K562 (cell line): ENCODE measurements at regions not wholly inside any gene's neighbourhood (a gene's known extent, or its start where the extent isn't known, plus 50 kb on each side); places are given as distances from the start of the nearest gene placed in this dataset.
A peak's percentile ranks its signal among the peaks of the same experiment; 100 is the strongest.

Experiments
- ATAC-seq: fragments of 200-7000 bp; cut with Tn5 transposase; 3 replicates; pipeline ENCODE4 v1.9.1; 2020; ENCODE audit warnings: moderate library complexity
- BruUV-seq: library from RNA; stranded (reverse); fragments of 400-500 nt; replicated peaks from 2 replicates; lab custom pipeline; 2021; lab: Mats Ljungman, UMichigan
- CTCF ChIA-PET: fragments of 300-600 bp; formaldehyde crosslinking; extraction: SDS; loops from one replicate; lab custom pipeline; 2021; ENCODE audit warnings: low intra/inter-chr PET ratio; lab: Yijun Ruan, JAX
- POLR2A ChIA-PET: fragments of 300-600, 350-650 bp; sonication (Branson Sonifier 250); formaldehyde crosslinking; extraction: SDS; loops from one replicate; lab custom pipeline; 2021; ENCODE audit warnings: antibody characterized with exemption, inconsistent platforms; lab: Yijun Ruan, JAX
- DNase-seq, 4 experiments: peaks; one replicate each; pipeline versions ENCODE4 v3.0.0 to v3.0.0-alpha.2; 2011 to 2018; ENCODE audit warnings: low spot score in 3 of 4, mixed read lengths in 3 of 4; ENCODE audit errors: extremely low read depth in 1 of 4
- FAIRE-seq: peaks from 2 replicates; lab custom pipeline; 2011; peaks lifted over from hg19 to GRCh38; lab: Jason Lieb, UNC
- H2AFZ ChIP-seq: 2 replicates; pipeline ENCODE4 v1.6.0; 2011; ENCODE audit warnings: low read depth, low read length, control low read depth, inconsistent platforms
- H3K27ac ChIP-seq: fragments of 200-600 bp; 3 replicates; pipeline ENCODE4 v1.8.0; 2011; ENCODE audit warnings: low read depth, mild to moderate bottlenecking, control low read depth, inconsistent platforms, low read length, moderate library complexity, mixed read lengths; ENCODE audit errors: extremely low read depth
- H3K27me3 ChIP-seq, 2 experiments: fragments of 300-600 bp in 1 of 2; 2 replicates in 1 of 2; 3 replicates in 1 of 2; pipeline versions ENCODE4 v1.6.0 to v1.8.0; 2011; ENCODE audit warnings: inconsistent platforms in 2 of 2, low read length in 2 of 2, mild to moderate bottlenecking in 1 of 2, mixed read lengths in 1 of 2, moderate library complexity in 1 of 2; ENCODE audit not compliant: control insufficient read depth in 2 of 2, insufficient read depth in 2 of 2
- H3K36me3 ChIP-seq: fragments of 300-600 bp; 3 replicates; pipeline ENCODE4 v1.8.0; 2011; ENCODE audit warnings: mild to moderate bottlenecking, low read length, inconsistent platforms; ENCODE audit not compliant: control insufficient read depth, insufficient read depth
- H3K4me1 ChIP-seq, 2 experiments: fragments of 200-600 bp in 1 of 2; replicated peaks in 1 of 2; 2 replicates in 1 of 2; 3 replicates in 1 of 2; pipeline versions ENCODE4 v1.5.1 to v1.8.0; 2011; ENCODE audit warnings: inconsistent platforms in 2 of 2, low read length in 2 of 2, mild to moderate bottlenecking in 1 of 2, mixed read lengths in 1 of 2, moderate library complexity in 1 of 2; ENCODE audit not compliant: control insufficient read depth in 2 of 2, insufficient read depth in 2 of 2
- H3K4me2 ChIP-seq: 2 replicates; pipeline ENCODE4 v1.6.1; 2011; ENCODE audit warnings: low read length, control low read depth, inconsistent platforms, mixed read lengths; ENCODE audit not compliant: insufficient read depth
- H3K4me3 ChIP-seq: fragments of 200-600 bp; sonication (generic), shearing (Covaris generic); 2 replicates; pipeline ENCODE4 v1.5.1; 2016; ENCODE audit warnings: control low read depth, inconsistent platforms
- H3K79me2 ChIP-seq: fragments of 200-600 bp; 3 replicates; pipeline ENCODE4 v1.8.0; 2011; ENCODE audit warnings: low read length, inconsistent platforms; ENCODE audit not compliant: control insufficient read depth, insufficient read depth
- H3K9ac ChIP-seq, 2 experiments: 2 replicates each; pipeline versions ENCODE4 v1.6.0 to v1.6.1; 2011; ENCODE audit warnings: low read depth in 2 of 2, low read length in 2 of 2, control low read depth in 1 of 2, inconsistent platforms in 1 of 2, mild to moderate bottlenecking in 1 of 2, mixed read lengths in 1 of 2; ENCODE audit not compliant: insufficient read depth in 1 of 2
- H3K9me1 ChIP-seq: one replicate; pipeline ENCODE4 v1.6.0; 2011; ENCODE audit warnings: inconsistent platforms, mild to moderate bottlenecking, low read length, moderate library complexity; ENCODE audit not compliant: control insufficient read depth, insufficient read depth
- H3K9me3 ChIP-seq: replicated peaks from 2 replicates; pipeline ENCODE4 v1.5.1; 2011; ENCODE audit warnings: low read depth, low read length, inconsistent platforms; ENCODE audit not compliant: control insufficient read depth, insufficient read depth
- H4K20me1 ChIP-seq: replicated peaks from 2 replicates; pipeline ENCODE4 v1.6.1; 2011; ENCODE audit warnings: low read length, inconsistent platforms, mixed read lengths; ENCODE audit not compliant: control insufficient read depth, insufficient read depth
- FOXA3 ChIP-seq, 2 experiments: fragments of 450-650 bp in 1 of 2; sonication (generic) in 1 of 2; formaldehyde crosslinking; IDR thresholded peaks in 1 of 2; conservative IDR thresholded peaks in 1 of 2; 2 replicates each; pipeline versions ENCODE4 v1.4.0 to v1.8.0; 2020 to 2022; ENCODE audit warnings: mild to moderate bottlenecking in 2 of 2, missing genetic modification reagents in 1 of 2
- FOXJ3 ChIP-seq: sonication (generic); formaldehyde crosslinking; IDR thresholded peaks from 2 replicates; pipeline ENCODE4 v1.4.0; 2020; ENCODE audit warnings: mild to moderate bottlenecking, missing genetic modification reagents
- NUFIP1 ChIP-seq: fragments of 450-650 bp; IDR thresholded peaks from 2 replicates; pipeline ENCODE4 v1.6.1; 2018; ENCODE audit not compliant: partially characterized antibody
- SRSF3 ChIP-seq: fragments of 200-400 bp; formaldehyde crosslinking; IDR thresholded peaks from 2 replicates; pipeline ENCODE4 v1.6.1; 2016; ENCODE audit warnings: mild to moderate bottlenecking, low read length, moderate library complexity; ENCODE audit not compliant: insufficient read depth
- ZNF277 ChIP-seq: fragments of 250-450 bp; sonication (Bioruptor Pico); IDR thresholded peaks from 2 replicates; pipeline ENCODE4 v1.8.0; 2022; ENCODE audit warnings: inconsistent platforms, mild to moderate bottlenecking, moderate library complexity, borderline replicate concordance
- ZNF280A ChIP-seq: fragments of 450-650 bp; IDR thresholded peaks from 2 replicates; pipeline ENCODE4 v1.6.1; 2018; ENCODE audit warnings: mild to moderate bottlenecking, low read depth; ENCODE audit not compliant: partially characterized antibody
- WGBS: fragments of 100-300 bp; shearing (Covaris generic); methylation state at CpG from one replicate; pipeline ENCODE4 v1.1.6; 2016; ENCODE audit warnings: low coverage, mixed read lengths; ENCODE audit not compliant: insufficient coverage; ENCODE audit errors: missing lambda C conversion rate; 5-methylcytosine and 5-hydroxymethylcytosine counted together
- in situ Hi-C: fragments of 300-500 bp; cut with MboI; formaldehyde crosslinking; loops from 4 replicates; pipeline ENCODE4 v1.15.0; 2018; ENCODE audit warnings: inconsistent platforms, mixed read lengths
- intact Hi-C: fragments of 100-400 bp; cut with micrococcal nuclease; formaldehyde crosslinking; loops from 2 replicates; pipeline ENCODE4 v1.14.2; 2022
- TF ChIP-seq, protein P1 (sequence below): fragments of 450-650 bp; IDR thresholded peaks from 2 replicates; pipeline ENCODE4 v1.6.1; 2016; ENCODE audit warnings: low read depth, mild to moderate bottlenecking, moderate library complexity

GRCh38 chr20:10769700-10770099 lies 95.9 kb upstream of the JAG1 start:
- no TSS peak for BruUV-seq
- in situ Hi-C loops (no loop called here), intact Hi-C loops (no loop called here)
- Histone ChIP-seq H3K4me3 (no peak overlapping the region), H3K27me3 (no peaks in the 10 kb centered on the region; a peak in 1 of 5 replicates), H2AFZ (no peak overlapping the region), H3K9me1 (no peaks in the 10 kb centered on the region), H4K20me1 (no peaks in the 10 kb centered on the region), H3K4me2 (no peak overlapping the region), H3K9ac (no peak overlapping the region), H3K4me1 (no peaks in the 10 kb centered on the region), H3K9me3 (no peaks in the 10 kb centered on the region), H3K79me2 (no peaks in the 10 kb centered on the region), H3K36me3 (no peaks in the 10 kb centered on the region), H3K27ac (no peak overlapping the region)
- 5% methylated on average over 2 of the region's 2 CpGs for WGBS
- TF ChIP-seq FOXA3 (CRISPR knock-in tag; conservative IDR thresholded peaks at IDR 0.05 in 1 of 2, IDR thresholded peaks at IDR 0.05 in 1 of 2) (0 out of 4 replicates have a peak, but pooled peaks of 1 of the 2 experiments have one; percentile 24), ZNF280A (no peak)
- ATAC-seq, result no peak
- FAIRE-seq, result no peak
- DNase-seq, result no peak
- ChIA-PET POLR2A (no interaction called here), CTCF (no interaction called here)

DNA sequence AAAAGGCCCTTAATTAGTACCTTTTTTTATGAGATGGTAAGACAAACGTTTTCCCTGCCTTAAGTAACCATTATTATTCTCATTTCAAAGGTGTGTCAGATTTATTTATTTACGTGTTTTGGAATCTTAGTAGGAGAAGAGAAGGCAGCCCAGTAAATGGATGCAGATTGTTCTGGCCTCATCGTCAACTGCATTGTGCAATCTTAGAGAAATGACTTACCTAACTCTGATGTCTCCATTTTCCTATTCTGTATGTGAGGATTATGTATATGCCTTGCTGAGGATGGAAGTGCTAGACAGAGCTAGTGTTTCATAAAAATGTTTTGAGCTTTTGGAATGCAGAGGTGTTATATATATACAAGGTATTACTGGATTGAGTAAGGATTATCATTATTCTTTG lies 97.0 kb upstream of the JAG1 start:
- BruUV-seq, result no TSS peak
- POLR2A ChIA-PET, result no interaction called here
- Histone ChIP-seq H3K4me2 (no peak overlapping the region), H3K9me1 (no peaks in the 10 kb centered on the region), H3K4me1 (no peaks in the 10 kb centered on the region), H3K9ac (no peak overlapping the region), H3K4me3 (no peak overlapping the region), H3K79me2 (no peaks in the 10 kb centered on the region), H2AFZ (no peak overlapping the region), H3K27ac (no peak overlapping the region), H3K27me3 (no peaks in the 10 kb centered on the region), H3K9me3 (no peaks in the 10 kb centered on the region), H4K20me1 (no peaks in the 10 kb centered on the region), H3K36me3 (no peaks in the 10 kb centered on the region)
- FAIRE-seq (no peak), ATAC-seq (no peak), DNase-seq (no peak)
- WGBS, result 0% methylated on average over 3 of the region's 3 CpGs
- in situ Hi-C loops (no loop called here), intact Hi-C loops (no loop called here)
- CTCF ChIA-PET, result no interaction called here
- no peak for TF ChIP-seq ZNF277 (CRISPR knock-in tag)
- TF ChIP-seq SRSF3, result no peak
- TF ChIP-seq FOXJ3 (CRISPR knock-in tag), result no peak
- TF ChIP-seq, protein P1, sequence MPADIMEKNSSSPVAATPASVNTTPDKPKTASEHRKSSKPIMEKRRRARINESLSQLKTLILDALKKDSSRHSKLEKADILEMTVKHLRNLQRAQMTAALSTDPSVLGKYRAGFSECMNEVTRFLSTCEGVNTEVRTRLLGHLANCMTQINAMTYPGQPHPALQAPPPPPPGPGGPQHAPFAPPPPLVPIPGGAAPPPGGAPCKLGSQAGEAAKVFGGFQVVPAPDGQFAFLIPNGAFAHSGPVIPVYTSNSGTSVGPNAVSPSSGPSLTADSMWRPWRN, result no peak
- TF ChIP-seq NUFIP1, result no peak
